ENCODE measurements at regions not wholly inside any gene's neighbourhood (a gene's known extent, or its start where the extent isn't known, plus 50 kb on each side); places are given as distances from the start of the nearest gene placed in this dataset.
A peak's percentile ranks its signal among the peaks of the same experiment; 100 is the strongest.

DNA sequence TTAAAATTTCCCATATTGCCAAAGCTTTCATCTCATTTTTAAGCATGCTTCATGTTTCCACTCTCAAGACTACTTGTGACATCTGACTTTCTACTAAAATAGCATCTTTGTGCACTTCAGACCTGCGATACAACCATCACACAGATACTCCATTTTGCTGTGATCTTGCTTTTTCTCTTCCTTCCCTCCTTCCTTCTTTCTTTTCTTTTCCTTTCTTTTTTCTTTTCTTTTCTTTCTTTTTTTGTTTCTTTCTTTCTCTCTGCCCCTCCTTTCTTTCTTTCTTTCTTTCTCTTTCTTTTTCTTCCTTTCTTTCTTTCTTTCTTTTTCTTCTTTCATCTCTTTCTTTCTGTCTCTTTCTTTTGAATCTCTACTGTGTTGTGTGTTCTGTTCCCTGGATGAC is 194.0 kb upstream of the KCND2 start:
- Mint-ChIP-seq H3K27ac (no peak overlapping the region), H3K4me1 (no peaks in the 10 kb centered on the region), H3K36me3 (ENCODE audit: low read depth) (no peaks in the 10 kb centered on the region), H3K9me3 (no peaks in the 10 kb centered on the region; the same call in 2 of the 3 replicates), H3K4me3 (no peak overlapping the region), H3K27me3 (ENCODE audit: insufficient read depth, low read depth, poor library complexity) (peaks cover 4% of the 10 kb centered on the region)
- Histone ChIP-seq H4K20me1 (replicated peaks; ENCODE audit: insufficient read depth) (no peaks in the 10 kb centered on the region), H3K9me2 (ENCODE audit: insufficient read depth) (no peaks in the 10 kb centered on the region), H3K27ac (ENCODE audit: low read depth) (no peak overlapping the region), H3K79me2 (replicated peaks; ENCODE audit: insufficient read depth) (no peaks in the 10 kb centered on the region), H3K4me3 (no peak overlapping the region), H2AFZ (peak overlapping the region; percentile 38), H3K36me3 (ENCODE audit: insufficient read depth) (no peaks in the 10 kb centered on the region), H3K27me3 (ENCODE audit: insufficient read depth) (no peaks in the 10 kb centered on the region), H3K4me2 (no peak overlapping the region), H3F3A (replicated peaks; ENCODE audit: low read depth) (no peaks in the 10 kb centered on the region), H3K4me1 (ENCODE audit: insufficient read depth) (no peaks in the 10 kb centered on the region)
- TF ChIP-seq ZNF114 (CRISPR knock-in tag; IDR thresholded peaks at IDR 0.05): no peak
- DNase-seq (ENCODE audit: low spot score) (no peak), ATAC-seq (no peak)

DNA sequence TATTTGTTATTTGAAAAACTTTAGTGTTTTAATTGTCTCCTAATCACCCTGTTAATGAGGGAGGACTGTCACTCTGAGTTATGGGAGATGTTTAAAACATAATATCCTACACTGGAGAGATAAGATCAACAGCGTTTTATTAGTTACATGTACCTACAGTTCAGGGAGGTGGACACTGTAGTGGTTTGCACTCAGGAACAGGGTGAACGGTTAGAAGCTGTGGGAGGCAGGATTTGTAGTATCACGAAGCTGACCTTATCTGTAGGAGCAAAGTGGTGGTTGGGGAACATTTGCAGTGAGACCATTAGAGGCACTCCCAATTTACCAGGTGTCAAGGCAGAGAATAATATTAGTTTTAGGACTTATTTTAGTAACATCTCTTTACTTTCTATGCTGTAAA is 193.3 kb upstream of the KCND2 start:
- Histone ChIP-seq H3K79me2 (replicated peaks; ENCODE audit: insufficient read depth) (no peaks in the 10 kb centered on the region), H3K4me3 (no peak overlapping the region), H4K20me1 (replicated peaks; ENCODE audit: insufficient read depth) (no peaks in the 10 kb centered on the region), H3F3A (replicated peaks; ENCODE audit: low read depth) (no peaks in the 10 kb centered on the region), H3K36me3 (ENCODE audit: insufficient read depth) (no peaks in the 10 kb centered on the region), H3K4me2 (no peak overlapping the region), H3K4me1 (ENCODE audit: insufficient read depth) (no peaks in the 10 kb centered on the region), H2AFZ (no peak overlapping the region), H3K27ac (ENCODE audit: low read depth) (no peak overlapping the region), H3K9me2 (ENCODE audit: insufficient read depth) (no peaks in the 10 kb centered on the region), H3K27me3 (ENCODE audit: insufficient read depth) (no peaks in the 10 kb centered on the region)
- H3K4me1 Mint-ChIP-seq: no peaks in the 10 kb centered on the region
- no peaks in the 10 kb centered on the region for H3K36me3 Mint-ChIP-seq (ENCODE audit: low read depth)
- no peak overlapping the region for H3K27ac Mint-ChIP-seq
- DNase-seq (ENCODE audit: low spot score) (no peak), ATAC-seq (no peak)
- peaks cover 4% of the 10 kb centered on the region for H3K27me3 Mint-ChIP-seq (ENCODE audit: insufficient read depth, low read depth, poor library complexity)
- no peak overlapping the region for H3K4me3 Mint-ChIP-seq
- H3K9me3 Mint-ChIP-seq: no peaks in the 10 kb centered on the region; the same call in 2 of the 3 replicates
- TF ChIP-seq, protein P1, sequence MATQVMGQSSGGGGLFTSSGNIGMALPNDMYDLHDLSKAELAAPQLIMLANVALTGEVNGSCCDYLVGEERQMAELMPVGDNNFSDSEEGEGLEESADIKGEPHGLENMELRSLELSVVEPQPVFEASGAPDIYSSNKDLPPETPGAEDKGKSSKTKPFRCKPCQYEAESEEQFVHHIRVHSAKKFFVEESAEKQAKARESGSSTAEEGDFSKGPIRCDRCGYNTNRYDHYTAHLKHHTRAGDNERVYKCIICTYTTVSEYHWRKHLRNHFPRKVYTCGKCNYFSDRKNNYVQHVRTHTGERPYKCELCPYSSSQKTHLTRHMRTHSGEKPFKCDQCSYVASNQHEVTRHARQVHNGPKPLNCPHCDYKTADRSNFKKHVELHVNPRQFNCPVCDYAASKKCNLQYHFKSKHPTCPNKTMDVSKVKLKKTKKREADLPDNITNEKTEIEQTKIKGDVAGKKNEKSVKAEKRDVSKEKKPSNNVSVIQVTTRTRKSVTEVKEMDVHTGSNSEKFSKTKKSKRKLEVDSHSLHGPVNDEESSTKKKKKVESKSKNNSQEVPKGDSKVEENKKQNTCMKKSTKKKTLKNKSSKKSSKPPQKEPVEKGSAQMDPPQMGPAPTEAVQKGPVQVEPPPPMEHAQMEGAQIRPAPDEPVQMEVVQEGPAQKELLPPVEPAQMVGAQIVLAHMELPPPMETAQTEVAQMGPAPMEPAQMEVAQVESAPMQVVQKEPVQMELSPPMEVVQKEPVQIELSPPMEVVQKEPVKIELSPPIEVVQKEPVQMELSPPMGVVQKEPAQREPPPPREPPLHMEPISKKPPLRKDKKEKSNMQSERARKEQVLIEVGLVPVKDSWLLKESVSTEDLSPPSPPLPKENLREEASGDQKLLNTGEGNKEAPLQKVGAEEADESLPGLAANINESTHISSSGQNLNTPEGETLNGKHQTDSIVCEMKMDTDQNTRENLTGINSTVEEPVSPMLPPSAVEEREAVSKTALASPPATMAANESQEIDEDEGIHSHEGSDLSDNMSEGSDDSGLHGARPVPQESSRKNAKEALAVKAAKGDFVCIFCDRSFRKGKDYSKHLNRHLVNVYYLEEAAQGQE (IDR thresholded peaks at IDR 0.05; ENCODE audit: unreplicated experiment): no peak
- TF ChIP-seq EZH2phosphoT487 (IDR thresholded peaks at IDR 0.05; ENCODE audit: unreplicated experiment): no peak
- TF ChIP-seq STAT1 (IDR thresholded peaks at IDR 0.05; ENCODE audit: unreplicated experiment): no peak
- TF ChIP-seq EZH2 (IDR thresholded peaks at IDR 0.05; ENCODE audit: low read depth, unreplicated experiment): no peak
- TF ChIP-seq CREB1 (CRISPR knock-in tag; IDR thresholded peaks at IDR 0.05; ENCODE audit: low read depth): no peak
- no peak for TF ChIP-seq ZNF331 (CRISPR knock-in tag; IDR thresholded peaks at IDR 0.05; ENCODE audit: low read depth)
- no peak for TF ChIP-seq ZNF114 (CRISPR knock-in tag; IDR thresholded peaks at IDR 0.05)
- TF ChIP-seq, protein P2, sequence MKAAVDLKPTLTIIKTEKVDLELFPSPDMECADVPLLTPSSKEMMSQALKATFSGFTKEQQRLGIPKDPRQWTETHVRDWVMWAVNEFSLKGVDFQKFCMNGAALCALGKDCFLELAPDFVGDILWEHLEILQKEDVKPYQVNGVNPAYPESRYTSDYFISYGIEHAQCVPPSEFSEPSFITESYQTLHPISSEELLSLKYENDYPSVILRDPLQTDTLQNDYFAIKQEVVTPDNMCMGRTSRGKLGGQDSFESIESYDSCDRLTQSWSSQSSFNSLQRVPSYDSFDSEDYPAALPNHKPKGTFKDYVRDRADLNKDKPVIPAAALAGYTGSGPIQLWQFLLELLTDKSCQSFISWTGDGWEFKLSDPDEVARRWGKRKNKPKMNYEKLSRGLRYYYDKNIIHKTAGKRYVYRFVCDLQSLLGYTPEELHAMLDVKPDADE (IDR thresholded peaks at IDR 0.05): no peak
- TF ChIP-seq, protein P3, sequence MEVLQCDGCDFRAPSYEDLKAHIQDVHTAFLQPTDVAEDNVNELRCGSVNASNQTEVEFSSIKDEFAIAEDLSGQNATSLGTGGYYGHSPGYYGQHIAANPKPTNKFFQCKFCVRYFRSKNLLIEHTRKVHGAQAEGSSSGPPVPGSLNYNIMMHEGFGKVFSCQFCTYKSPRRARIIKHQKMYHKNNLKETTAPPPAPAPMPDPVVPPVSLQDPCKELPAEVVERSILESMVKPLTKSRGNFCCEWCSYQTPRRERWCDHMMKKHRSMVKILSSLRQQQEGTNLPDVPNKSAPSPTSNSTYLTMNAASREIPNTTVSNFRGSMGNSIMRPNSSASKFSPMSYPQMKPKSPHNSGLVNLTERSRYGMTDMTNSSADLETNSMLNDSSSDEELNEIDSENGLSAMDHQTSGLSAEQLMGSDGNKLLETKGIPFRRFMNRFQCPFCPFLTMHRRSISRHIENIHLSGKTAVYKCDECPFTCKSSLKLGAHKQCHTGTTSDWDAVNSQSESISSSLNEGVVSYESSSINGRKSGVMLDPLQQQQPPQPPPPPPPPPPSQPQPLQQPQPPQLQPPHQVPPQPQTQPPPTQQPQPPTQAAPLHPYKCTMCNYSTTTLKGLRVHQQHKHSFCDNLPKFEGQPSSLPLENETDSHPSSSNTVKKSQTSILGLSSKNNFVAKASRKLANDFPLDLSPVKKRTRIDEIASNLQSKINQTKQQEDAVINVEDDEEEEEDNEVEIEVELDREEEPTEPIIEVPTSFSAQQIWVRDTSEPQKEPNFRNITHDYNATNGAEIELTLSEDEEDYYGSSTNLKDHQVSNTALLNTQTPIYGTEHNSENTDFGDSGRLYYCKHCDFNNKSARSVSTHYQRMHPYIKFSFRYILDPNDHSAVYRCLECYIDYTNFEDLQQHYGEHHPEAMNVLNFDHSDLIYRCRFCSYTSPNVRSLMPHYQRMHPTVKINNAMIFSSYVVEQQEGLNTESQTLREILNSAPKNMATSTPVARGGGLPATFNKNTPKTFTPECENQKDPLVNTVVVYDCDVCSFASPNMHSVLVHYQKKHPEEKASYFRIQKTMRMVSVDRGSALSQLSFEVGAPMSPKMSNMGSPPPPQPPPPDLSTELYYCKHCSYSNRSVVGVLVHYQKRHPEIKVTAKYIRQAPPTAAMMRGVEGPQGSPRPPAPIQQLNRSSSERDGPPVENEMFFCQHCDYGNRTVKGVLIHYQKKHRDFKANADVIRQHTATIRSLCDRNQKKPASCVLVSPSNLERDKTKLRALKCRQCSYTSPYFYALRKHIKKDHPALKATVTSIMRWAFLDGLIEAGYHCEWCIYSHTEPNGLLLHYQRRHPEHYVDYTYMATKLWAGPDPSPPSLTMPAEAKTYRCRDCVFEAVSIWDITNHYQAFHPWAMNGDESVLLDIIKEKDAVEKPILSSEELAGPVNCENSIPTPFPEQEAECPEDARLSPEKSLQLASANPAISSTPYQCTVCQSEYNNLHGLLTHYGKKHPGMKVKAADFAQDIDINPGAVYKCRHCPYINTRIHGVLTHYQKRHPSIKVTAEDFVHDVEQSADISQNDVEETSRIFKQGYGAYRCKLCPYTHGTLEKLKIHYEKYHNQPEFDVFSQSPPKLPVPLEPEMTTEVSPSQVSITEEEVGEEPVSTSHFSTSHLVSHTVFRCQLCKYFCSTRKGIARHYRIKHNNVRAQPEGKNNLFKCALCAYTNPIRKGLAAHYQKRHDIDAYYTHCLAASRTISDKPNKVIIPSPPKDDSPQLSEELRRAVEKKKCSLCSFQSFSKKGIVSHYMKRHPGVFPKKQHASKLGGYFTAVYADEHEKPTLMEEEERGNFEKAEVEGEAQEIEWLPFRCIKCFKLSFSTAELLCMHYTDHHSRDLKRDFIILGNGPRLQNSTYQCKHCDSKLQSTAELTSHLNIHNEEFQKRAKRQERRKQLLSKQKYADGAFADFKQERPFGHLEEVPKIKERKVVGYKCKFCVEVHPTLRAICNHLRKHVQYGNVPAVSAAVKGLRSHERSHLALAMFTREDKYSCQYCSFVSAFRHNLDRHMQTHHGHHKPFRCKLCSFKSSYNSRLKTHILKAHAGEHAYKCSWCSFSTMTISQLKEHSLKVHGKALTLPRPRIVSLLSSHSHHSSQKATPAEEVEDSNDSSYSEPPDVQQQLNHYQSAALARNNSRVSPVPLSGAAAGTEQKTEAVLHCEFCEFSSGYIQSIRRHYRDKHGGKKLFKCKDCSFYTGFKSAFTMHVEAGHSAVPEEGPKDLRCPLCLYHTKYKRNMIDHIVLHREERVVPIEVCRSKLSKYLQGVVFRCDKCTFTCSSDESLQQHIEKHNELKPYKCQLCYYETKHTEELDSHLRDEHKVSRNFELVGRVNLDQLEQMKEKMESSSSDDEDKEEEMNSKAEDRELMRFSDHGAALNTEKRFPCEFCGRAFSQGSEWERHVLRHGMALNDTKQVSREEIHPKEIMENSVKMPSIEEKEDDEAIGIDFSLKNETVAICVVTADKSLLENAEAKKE (CRISPR knock-in tag; IDR thresholded peaks at IDR 0.05): no peak
- TF ChIP-seq NANOG (IDR thresholded peaks at IDR 0.05; ENCODE audit: borderline replicate concordance): no peak

Data from GM23338 (cell line).